ENCODE measurements at regions not wholly inside any gene's neighbourhood (a gene's known extent, or its start where the extent isn't known, plus 50 kb on each side); places are given as distances from the start of the nearest gene placed in this dataset.

DNA sequence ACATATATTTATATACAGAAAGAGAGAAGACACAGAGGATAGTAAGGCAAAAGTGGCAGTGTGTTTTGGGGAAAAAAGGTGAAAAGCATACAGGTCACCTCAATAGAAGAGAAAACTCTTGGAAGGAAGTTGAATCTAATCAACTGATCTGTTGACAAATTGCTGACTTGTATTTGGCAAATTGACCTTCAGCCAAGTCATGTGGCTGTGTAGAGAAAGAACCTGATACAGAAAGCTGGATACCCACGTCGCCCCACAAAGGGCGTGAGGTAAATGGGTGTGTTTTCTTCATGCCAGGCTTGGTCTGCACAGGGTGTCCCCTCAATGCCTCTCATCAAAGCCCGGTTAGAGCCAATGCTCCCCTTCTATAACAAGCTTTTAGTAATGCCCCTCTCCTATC, 230.0 kb upstream of the KLHL29 start:
- TF ChIP-seq FOXP2 (optimal IDR thresholded peaks at IDR 0.05; ENCODE audit: borderline replicate concordance, extremely low read depth, extremely low read length, insufficient read depth) (no peak), SIN3A (IDR thresholded peaks at IDR 0.05; ENCODE audit: borderline replicate concordance, insufficient read depth, low read length) (no peak), POLR2AphosphoS5 (IDR thresholded peaks at IDR 0.05; ENCODE audit: low read depth, low read length) (no peak), TAF1 (IDR thresholded peaks at IDR 0.05; ENCODE audit: borderline replicate concordance, insufficient read depth, low read length) (no peak)
- TF ChIP-seq, protein P1, sequence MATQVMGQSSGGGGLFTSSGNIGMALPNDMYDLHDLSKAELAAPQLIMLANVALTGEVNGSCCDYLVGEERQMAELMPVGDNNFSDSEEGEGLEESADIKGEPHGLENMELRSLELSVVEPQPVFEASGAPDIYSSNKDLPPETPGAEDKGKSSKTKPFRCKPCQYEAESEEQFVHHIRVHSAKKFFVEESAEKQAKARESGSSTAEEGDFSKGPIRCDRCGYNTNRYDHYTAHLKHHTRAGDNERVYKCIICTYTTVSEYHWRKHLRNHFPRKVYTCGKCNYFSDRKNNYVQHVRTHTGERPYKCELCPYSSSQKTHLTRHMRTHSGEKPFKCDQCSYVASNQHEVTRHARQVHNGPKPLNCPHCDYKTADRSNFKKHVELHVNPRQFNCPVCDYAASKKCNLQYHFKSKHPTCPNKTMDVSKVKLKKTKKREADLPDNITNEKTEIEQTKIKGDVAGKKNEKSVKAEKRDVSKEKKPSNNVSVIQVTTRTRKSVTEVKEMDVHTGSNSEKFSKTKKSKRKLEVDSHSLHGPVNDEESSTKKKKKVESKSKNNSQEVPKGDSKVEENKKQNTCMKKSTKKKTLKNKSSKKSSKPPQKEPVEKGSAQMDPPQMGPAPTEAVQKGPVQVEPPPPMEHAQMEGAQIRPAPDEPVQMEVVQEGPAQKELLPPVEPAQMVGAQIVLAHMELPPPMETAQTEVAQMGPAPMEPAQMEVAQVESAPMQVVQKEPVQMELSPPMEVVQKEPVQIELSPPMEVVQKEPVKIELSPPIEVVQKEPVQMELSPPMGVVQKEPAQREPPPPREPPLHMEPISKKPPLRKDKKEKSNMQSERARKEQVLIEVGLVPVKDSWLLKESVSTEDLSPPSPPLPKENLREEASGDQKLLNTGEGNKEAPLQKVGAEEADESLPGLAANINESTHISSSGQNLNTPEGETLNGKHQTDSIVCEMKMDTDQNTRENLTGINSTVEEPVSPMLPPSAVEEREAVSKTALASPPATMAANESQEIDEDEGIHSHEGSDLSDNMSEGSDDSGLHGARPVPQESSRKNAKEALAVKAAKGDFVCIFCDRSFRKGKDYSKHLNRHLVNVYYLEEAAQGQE (IDR thresholded peaks at IDR 0.05; ENCODE audit: insufficient read depth in 1 of 2, low read depth in 2 of 2, low read length in 2 of 2): no peak

- TF ChIP-seq SIN3A (IDR thresholded peaks at IDR 0.05; ENCODE audit: borderline replicate concordance, insufficient read depth, low read length) (no peak), TAF1 (IDR thresholded peaks at IDR 0.05; ENCODE audit: borderline replicate concordance, insufficient read depth, low read length) (no peak), POLR2AphosphoS5 (IDR thresholded peaks at IDR 0.05; ENCODE audit: low read depth, low read length) (no peak), FOXP2 (optimal IDR thresholded peaks at IDR 0.05; ENCODE audit: borderline replicate concordance, extremely low read depth, extremely low read length, insufficient read depth) (no peak)
- TF ChIP-seq, protein P1 (IDR thresholded peaks at IDR 0.05; ENCODE audit: insufficient read depth in 1 of 2, low read depth in 2 of 2, low read length in 2 of 2): no peak
Observed at GRCh38 chr2:23157812-23158211, 227.2 kb upstream of the KLHL29 start.

GRCh38 chr2:23158306-23158705, 226.7 kb upstream of the KLHL29 start:
- TF ChIP-seq FOXP2 (optimal IDR thresholded peaks at IDR 0.05; ENCODE audit: borderline replicate concordance, extremely low read depth, extremely low read length, insufficient read depth) (no peak), POLR2AphosphoS5 (IDR thresholded peaks at IDR 0.05; ENCODE audit: low read depth, low read length) (no peak), TAF1 (IDR thresholded peaks at IDR 0.05; ENCODE audit: borderline replicate concordance, insufficient read depth, low read length) (no peak)

DNA sequence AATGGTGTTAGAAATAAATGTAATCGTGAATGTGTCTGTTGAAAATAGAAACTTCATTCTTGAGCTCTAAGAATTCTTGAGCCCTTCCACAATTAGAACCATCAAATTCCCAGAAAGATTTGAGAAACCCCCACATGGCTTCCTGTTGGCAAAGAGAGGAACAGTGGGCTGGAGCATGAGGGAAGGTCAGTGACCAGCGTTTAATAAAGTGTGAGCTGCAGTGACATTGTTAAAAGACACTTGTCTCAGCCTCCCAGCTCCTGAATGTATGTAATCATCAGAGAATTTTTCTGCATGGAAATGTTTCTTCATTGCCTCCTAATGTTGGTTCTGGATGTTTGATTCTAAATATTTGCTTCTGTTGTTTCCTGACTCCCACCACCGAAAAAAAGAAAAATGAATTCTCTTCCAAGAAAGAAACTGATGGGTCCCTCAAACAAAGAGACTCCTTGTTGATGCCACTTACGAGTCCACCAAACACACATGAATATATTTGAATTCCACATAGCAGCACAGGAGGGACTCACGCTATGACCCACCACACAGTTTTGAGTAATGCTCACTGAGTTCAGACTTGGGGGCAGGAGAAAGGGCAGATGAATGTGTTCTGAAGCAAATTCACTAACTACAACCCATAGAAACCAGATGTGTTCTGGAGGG, 225.1 kb upstream of the KLHL29 start:
- TF ChIP-seq, protein P1 (IDR thresholded peaks at IDR 0.05; ENCODE audit: insufficient read depth in 1 of 2, low read depth in 2 of 2, low read length in 2 of 2): no peak
- TF ChIP-seq POLR2AphosphoS5 (IDR thresholded peaks at IDR 0.05; ENCODE audit: low read depth, low read length) (no peak), FOXP2 (optimal IDR thresholded peaks at IDR 0.05; ENCODE audit: borderline replicate concordance, extremely low read depth, extremely low read length, insufficient read depth) (no peak), SIN3A (IDR thresholded peaks at IDR 0.05; ENCODE audit: borderline replicate concordance, insufficient read depth, low read length) (no peak), TAF1 (IDR thresholded peaks at IDR 0.05; ENCODE audit: borderline replicate concordance, insufficient read depth, low read length) (no peak)

- TF ChIP-seq POLR2AphosphoS5 (IDR thresholded peaks at IDR 0.05; ENCODE audit: low read depth, low read length) (no peak), FOXP2 (optimal IDR thresholded peaks at IDR 0.05; ENCODE audit: borderline replicate concordance, extremely low read depth, extremely low read length, insufficient read depth) (no peak), TAF1 (IDR thresholded peaks at IDR 0.05; ENCODE audit: borderline replicate concordance, insufficient read depth, low read length) (no peak), SIN3A (IDR thresholded peaks at IDR 0.05; ENCODE audit: borderline replicate concordance, insufficient read depth, low read length) (no peak)
- TF ChIP-seq, protein P1 (IDR thresholded peaks at IDR 0.05; ENCODE audit: insufficient read depth in 1 of 2, low read depth in 2 of 2, low read length in 2 of 2): no peak
Observed at GRCh38 chr2:23164173-23164572, 220.8 kb upstream of the KLHL29 start.

All from PFSK-1 (cell line).